Ureter (tissue), 1 donor: ENCODE measurements at regions not wholly inside any gene's neighbourhood (a gene's known extent, or its start where the extent isn't known, plus 50 kb on each side); places are given as distances from the start of the nearest gene placed in this dataset.
"Not testable (repeated sequence)": the region's sequence is repeated elsewhere in the genome, so short reads cannot be mapped to it uniquely, and the experiment has no call there.

Experiments used
- DNase-seq: peaks from one replicate; pipeline ENCODE4 v3.0.0-alpha.2; 2020; ENCODE audit warnings: low spot score
- donor health status: DM: yes; HTN: yes; CAD: no.

GRCh38 chr21:14008436-14008835 lies 202.3 kb downstream of the LIPI start:
- not testable (repeated sequence) for DNase-seq

GRCh38 chr21:14008006-14008405 lies 202.7 kb downstream of the LIPI start:
- not testable (repeated sequence) for DNase-seq

GRCh38 chr21:14006144-14006543 lies 204.6 kb downstream of the LIPI start:
- DNase-seq = not testable (repeated sequence)

GRCh38 chr21:13986996-13987958 lies 223.5 kb downstream of the LIPI start:
- DNase-seq = not testable (repeated sequence)

- DNase-seq = not testable (repeated sequence)
Measured at GRCh38 chr21:13985865-13986863, 224.6 kb downstream of the LIPI start.

- DNase-seq = not testable (repeated sequence)
Measured at GRCh38 chr21:13985137-13985864, 225.5 kb downstream of the LIPI start.

- not testable (repeated sequence) for DNase-seq
Measured at GRCh38 chr21:13984728-13985127, 226.0 kb downstream of the LIPI start.

GRCh38 chr21:13981176-13982087 lies 229.3 kb downstream of the LIPI start:
- not testable (repeated sequence) for DNase-seq

- peak; percentile 80 for DNase-seq
Measured at GRCh38 chr21:13980115-13980662, 230.6 kb downstream of the LIPI start.

- DNase-seq = not testable (repeated sequence)
Measured at GRCh38 chr21:13979608-13980007, 231.1 kb downstream of the LIPI start.

GRCh38 chr21:13974582-13974981 lies 236.2 kb downstream of the LIPI start:
- not testable (repeated sequence) for DNase-seq

- DNase-seq = not testable (repeated sequence)
Measured at GRCh38 chr21:13969853-13970252, 240.9 kb downstream of the LIPI start.

GRCh38 chr21:13969002-13969401 lies 241.8 kb downstream of the LIPI start:
- not testable (repeated sequence) for DNase-seq

- not testable (repeated sequence) for DNase-seq
Measured at GRCh38 chr21:13963259-13963658, 247.5 kb downstream of the LIPI start.

- no peak for DNase-seq
Measured at GRCh38 chr21:13937236-13937635, 273.5 kb downstream of the LIPI start.

- not testable (repeated sequence) for DNase-seq
Measured at GRCh38 chr21:13936033-13936937, 274.5 kb downstream of the LIPI start.

GRCh38 chr21:13935396-13936032 lies 275.2 kb downstream of the LIPI start:
- not testable (repeated sequence) for DNase-seq

GRCh38 chr21:13934887-13935342 lies 275.8 kb downstream of the LIPI start:
- not testable (repeated sequence) for DNase-seq
